GM21737 (cell line): ENCODE measurements at regions not wholly inside any gene's neighbourhood (a gene's known extent, or its start where the extent isn't known, plus 50 kb on each side); places are given as distances from the start of the nearest gene placed in this dataset.
"Not testable (repeated sequence)": the region's sequence is repeated elsewhere in the genome, so short reads cannot be mapped to it uniquely, and the experiment has no call there.

Experiments
- ATAC-seq: cut with Tn5 transposase; IDR thresholded peaks from one replicate; pipeline ENCODE4 v1.9.1; 2021; ENCODE audit warnings: mild to moderate bottlenecking, moderate library complexity; ENCODE audit not compliant: unreplicated experiment

GRCh38 chr12:67484791-67485480 is 163.6 kb upstream of the DYRK2 start:
- ATAC-seq = no peak

DNA sequence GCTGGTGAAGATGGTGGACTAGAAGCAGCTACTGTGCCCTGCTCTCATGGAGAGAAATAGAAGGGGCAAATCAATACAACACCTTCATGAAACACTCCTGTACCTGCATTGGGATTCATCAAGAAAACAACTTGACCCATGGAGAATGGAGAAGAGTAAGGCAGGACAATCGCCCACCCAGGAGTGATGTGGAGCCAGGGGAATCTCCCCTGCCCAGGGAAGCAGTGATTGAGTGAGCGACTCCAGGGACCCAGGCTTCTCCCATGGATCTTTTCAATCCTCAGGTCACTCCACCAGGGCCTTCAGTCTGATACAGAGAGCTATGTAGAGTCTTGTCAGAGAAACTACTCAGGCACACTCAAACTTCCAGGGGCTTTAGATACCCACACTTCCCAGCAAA is 161.9 kb upstream of the DYRK2 start:
- no peak for ATAC-seq

DNA sequence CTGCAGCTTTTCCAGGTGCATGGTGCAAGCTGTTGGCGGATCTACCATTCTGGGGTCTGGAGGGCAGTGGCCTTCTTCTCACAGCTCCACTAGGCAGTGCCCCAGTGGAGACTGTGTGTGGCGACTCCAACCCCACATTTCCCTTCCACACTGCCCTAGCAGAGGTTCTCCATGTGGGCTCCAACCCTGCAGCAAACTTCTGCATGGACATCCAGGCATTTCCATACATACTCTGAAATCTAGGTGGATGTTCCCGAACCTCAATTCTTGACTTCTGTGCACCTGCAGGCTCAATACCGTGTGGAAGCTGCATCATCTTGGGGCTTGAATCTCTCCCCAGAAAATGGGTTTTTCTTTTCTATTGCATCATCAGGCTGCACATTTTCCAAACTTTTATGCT is 160.2 kb upstream of the DYRK2 start:
- ATAC-seq = not testable (repeated sequence)

DNA sequence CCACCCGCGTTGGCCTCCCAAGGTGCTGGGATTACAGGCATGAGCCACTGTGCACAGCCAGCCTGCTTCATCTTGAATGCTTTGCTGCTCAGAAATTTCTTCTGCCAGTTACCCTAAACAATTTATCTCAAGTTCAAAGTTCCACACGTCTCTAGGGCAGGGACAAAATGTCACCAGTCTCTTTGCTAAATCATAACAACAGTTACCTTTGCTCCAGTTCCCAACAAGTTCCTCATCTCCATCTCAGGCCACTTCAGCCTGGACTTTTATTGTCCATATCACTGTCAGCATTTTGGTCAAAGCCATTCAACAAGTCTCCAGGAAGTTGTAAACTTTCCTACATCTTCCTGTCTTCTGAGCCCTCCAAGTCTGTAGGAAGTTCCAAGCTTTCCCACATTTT is 159.5 kb upstream of the DYRK2 start:
- no peak for ATAC-seq

DNA sequence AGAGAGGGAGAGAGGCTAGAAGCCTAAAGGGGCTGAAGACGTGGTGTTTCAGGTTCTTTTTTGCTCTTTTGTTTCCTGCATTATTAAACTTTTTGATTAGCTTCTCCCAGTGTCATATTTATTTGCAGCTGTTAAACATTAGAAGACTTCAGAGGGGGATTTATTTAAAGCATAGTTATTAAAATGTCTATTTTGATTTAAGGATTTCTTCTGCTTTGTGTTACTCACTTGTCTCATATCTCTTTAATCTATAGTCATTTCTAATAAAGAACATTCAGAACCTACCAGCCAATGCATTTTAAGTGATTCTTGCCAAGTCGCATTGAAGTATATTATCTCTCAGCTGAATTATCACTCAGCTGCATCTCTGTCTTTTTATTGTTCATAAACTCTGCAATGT is 152.0 kb upstream of the DYRK2 start:
- ATAC-seq = no peak

DNA sequence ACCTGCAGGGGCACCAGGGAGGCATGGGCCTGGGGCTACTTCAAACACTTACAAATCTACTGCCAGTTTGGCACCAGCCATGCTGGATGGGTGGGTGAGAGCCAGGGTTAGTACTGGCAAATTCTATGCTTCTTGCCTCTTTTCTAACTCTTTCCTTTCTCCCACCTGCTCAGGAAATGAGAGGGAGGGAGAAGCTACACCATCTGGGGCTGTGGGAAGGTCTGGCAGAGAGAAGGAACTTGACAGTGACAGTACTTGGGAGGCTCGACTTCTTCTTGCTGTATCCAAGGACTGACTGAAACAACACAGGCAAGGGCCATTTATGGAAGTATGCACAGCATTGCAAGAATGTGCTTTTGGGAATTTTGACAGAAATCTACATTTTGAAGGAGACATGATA is 149.6 kb upstream of the DYRK2 start:
- ATAC-seq = no peak

DNA sequence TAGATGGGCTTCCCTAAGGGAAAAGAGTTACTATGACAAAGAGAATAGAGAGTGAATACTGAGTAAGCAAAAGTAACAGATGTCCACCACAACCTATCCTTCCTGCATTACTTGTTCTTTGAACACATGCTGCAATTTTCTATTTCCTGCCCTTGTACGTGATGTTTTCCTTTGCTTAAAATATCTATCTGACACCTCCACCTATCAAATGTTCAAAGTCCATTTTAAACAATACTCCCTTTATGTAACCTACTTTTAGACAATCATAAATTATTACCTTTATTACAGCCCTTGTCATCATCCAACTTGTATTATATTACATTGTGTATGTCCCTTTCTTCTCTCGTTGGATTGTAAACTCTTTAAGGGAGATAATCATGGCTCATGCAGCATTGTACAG is 147.2 kb upstream of the DYRK2 start:
- ATAC-seq = no peak

- no peak for ATAC-seq
Observed at GRCh38 chr12:67504026-67504425, 144.5 kb upstream of the DYRK2 start.

- no peak for ATAC-seq
Observed at GRCh38 chr12:67506739-67507138, 141.8 kb upstream of the DYRK2 start.

DNA sequence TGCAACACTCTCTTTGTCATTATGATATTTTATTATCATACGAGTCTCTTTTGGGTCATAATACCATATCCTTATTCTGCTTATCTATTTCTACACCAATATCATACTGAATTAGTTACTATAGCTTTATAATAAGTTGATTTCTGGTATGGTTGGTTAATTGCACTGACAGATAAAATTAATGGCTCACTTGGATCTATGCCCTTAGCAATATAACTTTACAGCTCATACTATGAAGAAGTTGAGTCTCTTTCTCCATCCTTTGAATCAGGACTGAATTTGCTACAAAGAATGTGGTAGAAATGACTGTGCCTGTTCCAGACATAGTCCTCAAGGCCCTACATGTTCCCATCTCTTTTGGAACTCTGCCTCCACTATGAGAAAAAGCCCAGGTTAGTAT is 139.7 kb upstream of the DYRK2 start:
- no peak for ATAC-seq

GRCh38 chr12:67509666-67510386 is 138.7 kb upstream of the DYRK2 start:
- no peak for ATAC-seq

- ATAC-seq = no peak
Observed at GRCh38 chr12:67512061-67512460, 136.5 kb upstream of the DYRK2 start.

DNA sequence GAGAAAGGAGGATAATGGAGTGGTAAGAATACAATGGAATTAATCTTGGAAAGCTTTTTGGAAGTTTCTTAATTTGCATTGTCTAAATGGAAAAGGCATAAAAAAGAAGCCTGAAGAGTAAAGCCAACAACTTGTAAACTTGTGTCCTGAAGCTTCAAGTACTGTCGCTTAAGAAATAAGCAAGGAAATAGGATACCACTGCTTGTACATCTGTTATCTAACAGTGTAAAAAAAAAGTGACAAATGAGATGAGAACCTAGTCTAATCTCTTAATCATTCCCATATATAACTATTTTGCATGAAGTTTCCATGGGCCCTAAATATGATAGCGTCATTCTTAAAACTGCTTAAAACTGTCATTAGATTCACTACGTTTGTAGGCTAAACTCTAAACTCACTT is 134.0 kb upstream of the DYRK2 start:
- no peak for ATAC-seq

GRCh38 chr12:67515679-67516340 is 132.7 kb upstream of the DYRK2 start:
- ATAC-seq = peak; percentile 91

DNA sequence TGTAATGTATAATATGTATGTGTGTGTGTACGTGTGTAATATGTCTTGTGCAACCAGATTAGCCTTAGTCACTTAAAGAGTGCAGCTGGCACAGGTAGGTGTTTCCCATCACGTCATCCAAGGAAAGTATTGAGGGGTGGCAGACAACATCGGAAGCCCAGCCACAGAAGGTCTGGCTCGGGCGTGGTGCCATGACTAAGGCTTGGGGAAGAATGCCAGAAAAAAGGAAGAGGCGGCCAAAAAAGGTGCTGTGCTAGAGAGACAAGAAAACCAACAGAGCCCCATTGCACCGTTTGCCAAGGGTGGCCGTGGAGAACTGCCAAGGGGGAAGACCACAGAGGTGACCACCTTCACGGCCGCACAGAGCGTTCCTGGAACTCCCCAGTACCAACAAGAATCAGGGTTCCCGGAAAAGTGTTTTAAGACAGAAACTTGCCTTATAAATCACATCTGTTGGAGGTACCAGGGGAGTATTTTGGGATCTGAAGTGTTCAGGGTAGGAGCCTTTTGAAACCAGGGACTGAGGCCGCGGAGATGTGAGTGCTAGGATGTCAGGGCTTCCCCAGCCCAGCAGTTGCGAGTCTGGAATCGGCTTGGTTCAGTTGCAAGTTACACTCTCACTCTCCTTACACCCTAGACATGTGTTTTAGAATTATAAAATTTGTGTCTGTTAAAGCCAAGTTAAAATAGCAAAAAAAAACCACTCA is 131.2 kb upstream of the DYRK2 start:
- no peak for ATAC-seq

- no peak for ATAC-seq
Observed at GRCh38 chr12:67519484-67520433, 128.8 kb upstream of the DYRK2 start.

- ATAC-seq = no peak
Observed at GRCh38 chr12:67520606-67521005, 127.9 kb upstream of the DYRK2 start.

GRCh38 chr12:67522222-67522621 is 126.3 kb upstream of the DYRK2 start:
- no peak for ATAC-seq

DNA sequence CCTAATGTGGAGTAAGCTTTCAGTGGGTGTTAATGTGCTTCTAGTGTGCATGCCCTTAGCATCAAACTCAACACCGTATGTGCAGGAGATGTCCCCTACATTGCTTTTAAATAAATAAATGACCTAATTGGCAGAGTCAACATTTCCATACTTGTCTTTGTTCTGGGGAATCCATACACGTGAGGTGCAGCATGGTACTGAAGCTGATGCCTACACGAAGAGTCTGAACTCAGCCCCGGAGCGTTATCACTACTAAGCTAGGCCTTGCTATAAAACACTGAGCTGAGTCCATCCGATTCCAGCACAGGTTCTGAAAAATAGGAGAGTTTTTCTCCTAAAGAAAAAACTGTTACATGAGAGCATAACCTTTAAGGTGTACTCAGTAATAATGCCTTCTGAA is 125.0 kb upstream of the DYRK2 start:
- ATAC-seq = no peak

- ATAC-seq = no peak
Observed at GRCh38 chr12:67524861-67525616, 123.5 kb upstream of the DYRK2 start.
